MCF 10A (cell line): ENCODE measurements at regions not wholly inside any gene's neighbourhood (a gene's known extent, or its start where the extent isn't known, plus 50 kb on each side); places are given as distances from the start of the nearest gene placed in this dataset.

ENCODE experiments used
- BruUV-seq: library from RNA; stranded (reverse); fragments of 400-500 nt; replicated peaks from 2 replicates; lab custom pipeline; 2021; lab: Mats Ljungman, UMichigan
- CTCF ChIA-PET: fragments of 300-600 bp; sonication (Branson Sonifier 250); formaldehyde crosslinking; extraction: SDS; loops from one replicate; lab custom pipeline; 2021; ENCODE audit warnings: antibody characterized with exemption, inconsistent platforms; lab: Yijun Ruan, JAX
- POLR2A ChIA-PET: fragments of 300-600, 350-650 bp; sonication (Branson Sonifier 250); formaldehyde crosslinking; extraction: SDS; loops from one replicate; lab custom pipeline; 2020; ENCODE audit warnings: antibody characterized with exemption, inconsistent platforms; lab: Yijun Ruan, JAX
- DNase-seq: peaks from one replicate; pipeline ENCODE4 v3.0.0-alpha.2; 2018; ENCODE audit not compliant: unreplicated experiment
- H3K27ac Mint-ChIP-seq: one replicate; pipeline ENCODE4 v1.8.0; 2022; ENCODE audit warnings: mild to moderate bottlenecking, low read depth, mixed read lengths; ENCODE audit not compliant: unreplicated experiment
- H3K27me3 Mint-ChIP-seq: one replicate; pipeline ENCODE4 v1.8.0; 2022; ENCODE audit warnings: mixed read lengths; ENCODE audit not compliant: insufficient read depth, unreplicated experiment
- H3K36me3 Mint-ChIP-seq: one replicate; pipeline ENCODE4 v1.8.0; 2022; ENCODE audit warnings: mild to moderate bottlenecking, moderate library complexity, mixed read lengths; ENCODE audit not compliant: insufficient read depth, unreplicated experiment
- H3K4me1 Mint-ChIP-seq: one replicate; pipeline ENCODE4 v1.8.0; 2022; ENCODE audit warnings: mixed read lengths; ENCODE audit not compliant: insufficient read depth, unreplicated experiment
- H3K4me3 Mint-ChIP-seq: one replicate; pipeline ENCODE4 v1.8.0; 2022; ENCODE audit warnings: mild to moderate bottlenecking, moderate library complexity, mixed read lengths; ENCODE audit not compliant: unreplicated experiment
- H3K9me3 Mint-ChIP-seq: one replicate; pipeline ENCODE4 v1.8.0; 2022; ENCODE audit warnings: mixed read lengths; ENCODE audit not compliant: unreplicated experiment
- CTCF ChIP-seq: fragments of 200-600 bp; IDR thresholded peaks from one replicate; pipeline ENCODE4 v1.8.0; 2022; ENCODE audit warnings: antibody characterized with exemption, mild to moderate bottlenecking; ENCODE audit not compliant: unreplicated experiment
- intact Hi-C: fragments of 100-400 bp; cut with micrococcal nuclease; formaldehyde crosslinking; loops from 2 replicates; pipeline ENCODE4 v1.14.1; 2022

DNA sequence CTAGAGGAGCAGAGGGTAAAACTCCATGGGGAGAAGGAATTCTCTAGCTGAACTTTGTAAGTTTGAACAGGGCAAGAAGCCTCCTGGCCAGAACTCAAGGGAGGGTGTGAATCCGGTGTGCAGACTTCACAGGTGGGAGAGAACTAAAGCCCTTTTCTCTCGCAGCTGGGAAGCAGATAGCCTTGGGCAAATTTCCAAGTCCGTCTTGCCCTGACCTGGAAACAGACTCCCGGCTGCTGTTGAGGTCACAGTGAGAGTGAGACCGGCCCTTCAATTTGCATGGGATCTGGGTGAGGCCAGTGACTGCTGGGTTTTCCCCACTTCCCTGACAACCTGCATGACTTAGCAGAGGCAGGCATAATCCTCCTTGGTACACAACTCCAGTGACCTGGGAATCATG, 94.5 kb upstream of the ZNF827 start:
- Mint-ChIP-seq H3K4me1 (no peaks in the 10 kb centered on the region), H3K36me3 (no peaks in the 10 kb centered on the region), H3K27ac (no peak overlapping the region), H3K4me3 (no peak overlapping the region), H3K27me3 (no peaks in the 10 kb centered on the region), H3K9me3 (no peaks in the 10 kb centered on the region)
- TF ChIP-seq CTCF: no peak
- intact Hi-C loops: no loop called here
- no peak for DNase-seq
- BruUV-seq: no TSS peak
- CTCF ChIA-PET: interaction anchor here (0.8 kb wide), 1 partner anchor 68 kb away, joined by 3 read pairs; no protein-coding TSS in a partner anchor
- POLR2A ChIA-PET: no interaction called here

- H3K36me3 Mint-ChIP-seq: no peaks in the 10 kb centered on the region
- intact Hi-C loops: no loop called here
- no peaks in the 10 kb centered on the region for H3K4me1 Mint-ChIP-seq
- no peak for TF ChIP-seq CTCF
- no TSS peak for BruUV-seq
- CTCF ChIA-PET: interaction anchor here (0.8 kb wide), 1 partner anchor 69 kb away, joined by 3 read pairs; no protein-coding TSS in a partner anchor
- no peak overlapping the region for H3K27ac Mint-ChIP-seq
- no peaks in the 10 kb centered on the region for H3K27me3 Mint-ChIP-seq
- H3K9me3 Mint-ChIP-seq: no peaks in the 10 kb centered on the region
- H3K4me3 Mint-ChIP-seq: no peak overlapping the region
- no peak for DNase-seq
- POLR2A ChIA-PET: no interaction called here
Measured at GRCh38 chr4:146032234-146032860, 93.7 kb upstream of the ZNF827 start.

GRCh38 chr4:146029939-146030710, 91.5 kb upstream of the ZNF827 start:
- H3K4me3 Mint-ChIP-seq: no peak overlapping the region
- H3K9me3 Mint-ChIP-seq: no peaks in the 10 kb centered on the region
- POLR2A ChIA-PET: interaction anchor here (0.7 kb wide), 1 partner anchor 490 kb away, joined by 3 read pairs; no protein-coding TSS in a partner anchor
- no peaks in the 10 kb centered on the region for H3K27me3 Mint-ChIP-seq
- DNase-seq: no peak
- intact Hi-C loops: no loop called here
- no peak overlapping the region for H3K27ac Mint-ChIP-seq
- H3K36me3 Mint-ChIP-seq: no peaks in the 10 kb centered on the region
- CTCF ChIA-PET: interaction anchor here (0.6 to 0.7 kb wide), 2 partner anchors 30 to 34 kb away, joined by 3 to 5 read pairs; no protein-coding TSS in a partner anchor
- TF ChIP-seq CTCF: no peak
- no TSS peak for BruUV-seq
- no peaks in the 10 kb centered on the region for H3K4me1 Mint-ChIP-seq

- H3K36me3 Mint-ChIP-seq: no peaks in the 10 kb centered on the region
- no peaks in the 10 kb centered on the region for H3K27me3 Mint-ChIP-seq
- TF ChIP-seq CTCF: no peak
Measured at GRCh38 chr4:146029147-146029546, 90.5 kb upstream of the ZNF827 start.

More at GRCh38 chr4:146029147-146029546, 90.5 kb upstream of the ZNF827 start:
- Mint-ChIP-seq H3K9me3 (no peaks in the 10 kb centered on the region), H3K4me1 (no peaks in the 10 kb centered on the region), H3K27ac (no peak overlapping the region), H3K4me3 (no peak overlapping the region)
- intact Hi-C loops: no loop called here
- BruUV-seq: no TSS peak
- CTCF ChIA-PET: interaction anchor here (0.6 to 0.7 kb wide), 3 partner anchors 31 to 309 kb away, joined by 3 to 5 read pairs (median 3); no protein-coding TSS in a partner anchor
- DNase-seq: peak; percentile 8
- POLR2A ChIA-PET: no interaction called here
